Right atrium auricular region (tissue), 2 donors: ENCODE measurements at regions not wholly inside any gene's neighbourhood (a gene's known extent, or its start where the extent isn't known, plus 50 kb on each side); places are given as distances from the start of the nearest gene placed in this dataset.
"Not testable (repeated sequence)": the region's sequence is repeated elsewhere in the genome, so short reads cannot be mapped to it uniquely, and the experiment has no call there.

Experiments
- DNase-seq: peaks from one replicate; pipeline ENCODE4 v3.0.0-alpha.2; 2019; ENCODE audit warnings: low spot score
- H3K27ac ChIP-seq, 2 donors: fragments of 200-600 bp; sonication (generic); 1 replicate in 1 of 2; 2 replicates in 1 of 2; pipeline ENCODE4 v1.5.1; 2016 to 2019
- H3K27me3 ChIP-seq, 2 donors: fragments of 200-600 bp; sonication (generic); one replicate each; pipeline versions ENCODE4 v1.5.1 to v1.6.0; 2017 to 2019
- H3K36me3 ChIP-seq: fragments of 200-600 bp; sonication (generic); one replicate; pipeline ENCODE4 v1.5.1; 2016
- H3K4me1 ChIP-seq, 2 donors: fragments of 200-600 bp; sonication (generic); one replicate each; pipeline versions ENCODE4 v1.5.1 to v1.6.0; 2017 to 2019
- H3K4me3 ChIP-seq, 2 donors: fragments of 200-600 bp; sonication (generic); 1 replicate in 1 of 2; 2 replicates in 1 of 2; pipeline ENCODE4 v1.5.1; 2017 to 2019; ENCODE audit warnings: mild to moderate bottlenecking in 1 of 2, moderate library complexity in 1 of 2
- H3K9me3 ChIP-seq, 2 donors: fragments of 200-600 bp; sonication (generic); one replicate each; pipeline ENCODE4 v1.5.1; 2019
- TF ChIP-seq, protein P1 (sequence below), 2 donors: fragments of 200-600 bp; sonication (generic); IDR thresholded peaks; one replicate each; pipeline ENCODE4 v1.5.1; 2019; ENCODE audit warnings: antibody characterized with exemption in 2 of 2

DNA sequence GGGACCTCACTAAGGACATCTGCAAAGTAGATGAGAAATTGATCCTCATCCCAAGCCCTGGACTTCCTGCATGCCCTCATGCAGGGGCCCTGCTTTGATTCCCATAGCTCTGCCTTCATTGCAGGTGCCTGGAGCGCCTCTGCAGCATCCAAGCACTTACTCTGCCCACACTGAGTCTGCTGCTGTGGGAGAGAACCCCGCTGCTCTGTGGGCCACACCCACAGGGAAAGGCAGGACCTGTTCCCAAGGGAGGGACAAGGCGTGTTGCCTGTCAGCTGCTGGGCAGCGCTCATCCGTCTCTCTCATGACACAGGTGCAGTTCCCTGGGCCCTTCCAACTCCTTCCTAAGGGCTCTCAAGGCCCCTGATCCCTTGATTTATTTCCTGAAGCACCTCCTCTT lies 266.8 kb upstream of the SMIM21 start:
- Histone ChIP-seq H3K4me3 (no peak overlapping the region), H3K9me3 (no peaks in the 10 kb centered on the region), H3K36me3 (no peaks in the 10 kb centered on the region), H3K27me3 (no peaks in the 10 kb centered on the region), H3K27ac (no peak overlapping the region), H3K4me1 (no peaks in the 10 kb centered on the region)
- TF ChIP-seq, protein P1, sequence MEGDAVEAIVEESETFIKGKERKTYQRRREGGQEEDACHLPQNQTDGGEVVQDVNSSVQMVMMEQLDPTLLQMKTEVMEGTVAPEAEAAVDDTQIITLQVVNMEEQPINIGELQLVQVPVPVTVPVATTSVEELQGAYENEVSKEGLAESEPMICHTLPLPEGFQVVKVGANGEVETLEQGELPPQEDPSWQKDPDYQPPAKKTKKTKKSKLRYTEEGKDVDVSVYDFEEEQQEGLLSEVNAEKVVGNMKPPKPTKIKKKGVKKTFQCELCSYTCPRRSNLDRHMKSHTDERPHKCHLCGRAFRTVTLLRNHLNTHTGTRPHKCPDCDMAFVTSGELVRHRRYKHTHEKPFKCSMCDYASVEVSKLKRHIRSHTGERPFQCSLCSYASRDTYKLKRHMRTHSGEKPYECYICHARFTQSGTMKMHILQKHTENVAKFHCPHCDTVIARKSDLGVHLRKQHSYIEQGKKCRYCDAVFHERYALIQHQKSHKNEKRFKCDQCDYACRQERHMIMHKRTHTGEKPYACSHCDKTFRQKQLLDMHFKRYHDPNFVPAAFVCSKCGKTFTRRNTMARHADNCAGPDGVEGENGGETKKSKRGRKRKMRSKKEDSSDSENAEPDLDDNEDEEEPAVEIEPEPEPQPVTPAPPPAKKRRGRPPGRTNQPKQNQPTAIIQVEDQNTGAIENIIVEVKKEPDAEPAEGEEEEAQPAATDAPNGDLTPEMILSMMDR (IDR thresholded peaks at IDR 0.05), result no peak
- DNase-seq, result no peak

- no peak for DNase-seq
These were observed 264.0 kb upstream of the SMIM21 start for GRCh38 chr18:75691483-75691882.

DNA sequence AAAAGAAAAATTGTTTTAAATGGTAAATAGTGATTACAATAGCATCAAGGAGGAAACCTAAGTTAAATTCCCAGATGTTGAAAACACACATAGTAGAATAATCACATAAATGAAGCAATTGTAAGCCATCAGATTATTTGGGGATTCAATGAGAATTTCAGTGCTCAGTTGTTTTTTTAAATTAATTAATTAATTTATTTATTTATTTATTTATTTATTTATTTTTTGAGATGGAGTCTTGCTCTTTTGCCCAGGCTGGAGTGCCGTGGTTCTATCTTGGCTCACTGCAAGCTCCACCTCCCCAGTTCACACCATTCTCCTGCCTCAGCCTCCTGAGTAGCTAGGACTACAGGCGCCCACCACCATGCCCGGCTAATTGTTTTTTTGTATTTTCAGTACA lies 262.8 kb upstream of the SMIM21 start:
- H3K4me3 ChIP-seq, H3K9me3 ChIP-seq, H3K4me1 ChIP-seq, H3K27me3 ChIP-seq, H3K27ac ChIP-seq, H3K36me3 ChIP-seq, DNase-seq: not testable (repeated sequence)

More at GRCh38 chr18:75691483-75691882, 264.0 kb upstream of the SMIM21 start:
- H3K4me1 ChIP-seq, result no peaks in the 10 kb centered on the region
- no peaks in the 10 kb centered on the region for H3K36me3 ChIP-seq
- TF ChIP-seq, protein P1 (IDR thresholded peaks at IDR 0.05), result no peak
- no peak overlapping the region for H3K27ac ChIP-seq
- H3K27me3 ChIP-seq, result no peaks in the 10 kb centered on the region
- H3K9me3 ChIP-seq, result no peaks in the 10 kb centered on the region
- H3K4me3 ChIP-seq, result no peak overlapping the region

- TF ChIP-seq, protein P1 (IDR thresholded peaks at IDR 0.05), result no peak
- Histone ChIP-seq H3K27me3 (no peaks in the 10 kb centered on the region), H3K27ac (no peak overlapping the region), H3K4me1 (no peaks in the 10 kb centered on the region), H3K4me3 (no peak overlapping the region), H3K9me3 (no peaks in the 10 kb centered on the region), H3K36me3 (no peaks in the 10 kb centered on the region)
- no peak for DNase-seq
These were observed 260.1 kb upstream of the SMIM21 start for GRCh38 chr18:75687626-75688025.

GRCh38 chr18:75683426-75683825 lies 255.9 kb upstream of the SMIM21 start:
- Histone ChIP-seq H3K36me3 (no peaks in the 10 kb centered on the region), H3K27ac (no peak overlapping the region), H3K4me1 (no peaks in the 10 kb centered on the region), H3K27me3 (no peaks in the 10 kb centered on the region), H3K9me3 (no peaks in the 10 kb centered on the region), H3K4me3 (no peak overlapping the region)
- no peak for DNase-seq
- TF ChIP-seq, protein P1 (IDR thresholded peaks at IDR 0.05), result no peak

DNA sequence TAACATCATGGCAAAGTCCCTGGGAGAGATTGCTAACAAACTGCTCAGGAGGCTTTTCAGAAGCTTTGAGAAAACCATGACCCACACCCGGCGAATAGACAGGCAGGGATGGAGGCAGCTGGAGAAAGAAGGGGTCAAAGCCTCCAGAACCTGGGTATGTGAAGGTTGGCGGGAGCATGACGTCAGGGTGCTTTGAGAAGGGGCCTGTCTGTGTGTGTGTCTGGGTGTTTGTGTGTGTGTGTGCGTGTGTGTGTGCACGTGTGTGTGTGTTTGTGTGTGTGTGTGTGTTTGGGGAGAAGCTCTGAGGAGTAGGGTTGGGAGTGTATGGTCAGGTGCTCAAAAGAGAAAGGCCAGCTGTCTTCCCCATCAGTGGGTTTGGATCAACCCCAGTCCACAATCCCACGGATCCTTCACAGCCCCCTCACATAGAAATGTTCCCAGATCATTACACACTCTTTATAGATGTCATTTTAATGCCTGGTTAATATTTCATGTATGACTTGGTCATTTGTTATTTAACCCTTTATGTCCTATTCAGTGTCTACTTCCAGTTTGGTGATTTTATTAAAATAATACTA lies 254.1 kb upstream of the SMIM21 start:
- TF ChIP-seq, protein P1 (IDR thresholded peaks at IDR 0.05), result no peak
- H3K36me3 ChIP-seq, result no peaks in the 10 kb centered on the region
- no peak overlapping the region for H3K4me3 ChIP-seq
- no peak overlapping the region for H3K27ac ChIP-seq
- no peaks in the 10 kb centered on the region for H3K4me1 ChIP-seq
- no peaks in the 10 kb centered on the region for H3K9me3 ChIP-seq
- no peaks in the 10 kb centered on the region for H3K27me3 ChIP-seq
- no peak for DNase-seq
